Fibroblast of pulmonary artery (primary cell): ENCODE measurements at regions not wholly inside any gene's neighbourhood (a gene's known extent, or its start where the extent isn't known, plus 50 kb on each side); places are given as distances from the start of the nearest gene placed in this dataset.

Source experiments
- DNase-seq: peaks from one replicate; pipeline ENCODE4 v3.0.0-alpha.2; 2010; ENCODE audit warnings: low read depth
- H3K4me3 ChIP-seq: replicated peaks from 2 replicates; pipeline ENCODE4 v1.5.1; 2011; ENCODE audit warnings: low read depth, mild to moderate bottlenecking, control low read depth, low read length, moderate library complexity
- CTCF ChIP-seq: IDR thresholded peaks from 2 replicates; pipeline ENCODE4 v1.5.1; 2011; ENCODE audit warnings: mild to moderate bottlenecking, control low read depth, low read length, inconsistent platforms; ENCODE audit errors: missing control alignments

DNA sequence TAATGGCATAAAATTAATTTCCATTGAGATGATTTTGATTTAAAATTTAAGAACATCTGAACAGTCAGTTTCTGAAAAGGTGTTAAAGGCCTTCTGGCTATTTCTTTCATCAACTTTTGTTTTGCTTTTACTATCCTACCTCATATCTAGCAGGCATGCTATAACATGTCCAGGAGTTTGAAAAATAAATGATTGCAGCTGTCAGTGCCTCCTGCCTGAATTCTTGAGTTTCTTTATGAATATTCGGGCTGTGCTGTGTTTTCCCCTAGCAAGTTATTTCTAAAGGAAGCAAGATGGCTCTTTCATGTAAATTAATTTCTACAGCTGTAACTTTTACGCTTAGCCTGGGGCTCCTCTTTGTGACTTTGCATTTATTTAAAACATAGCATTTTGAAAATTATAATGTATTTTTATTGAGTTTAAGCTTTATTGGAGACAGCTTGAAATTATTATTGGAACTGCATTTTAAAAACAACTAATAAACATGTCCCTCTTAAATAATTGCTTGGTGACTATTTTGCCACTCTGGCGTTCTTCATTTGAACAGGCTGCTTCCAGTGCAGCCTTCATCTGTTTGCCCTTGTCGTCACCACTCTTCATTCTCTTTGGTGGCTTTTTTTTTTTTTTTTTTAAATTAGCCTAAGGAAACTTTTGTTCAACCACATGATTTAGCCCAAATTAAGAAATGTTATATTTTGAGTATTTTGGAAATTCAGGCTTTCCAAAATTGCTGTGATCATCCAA lies 1083.4 kb upstream of the LRRN3 start:
- no peak for DNase-seq
- H3K4me3 ChIP-seq = no peak overlapping the region
- TF ChIP-seq CTCF = no peak

GRCh38 chr7:110010359-110010758 lies 1080.6 kb upstream of the LRRN3 start:
- no peak overlapping the region for H3K4me3 ChIP-seq
- TF ChIP-seq CTCF = no peak
- no peak for DNase-seq

- H3K4me3 ChIP-seq = no peak overlapping the region
- no peak for DNase-seq
- TF ChIP-seq CTCF = no peak
Observed at GRCh38 chr7:110017405-110017804, 1073.5 kb upstream of the LRRN3 start.

GRCh38 chr7:110027385-110027784 lies 1063.5 kb upstream of the LRRN3 start:
- no peak for DNase-seq
- TF ChIP-seq CTCF = no peak

DNA sequence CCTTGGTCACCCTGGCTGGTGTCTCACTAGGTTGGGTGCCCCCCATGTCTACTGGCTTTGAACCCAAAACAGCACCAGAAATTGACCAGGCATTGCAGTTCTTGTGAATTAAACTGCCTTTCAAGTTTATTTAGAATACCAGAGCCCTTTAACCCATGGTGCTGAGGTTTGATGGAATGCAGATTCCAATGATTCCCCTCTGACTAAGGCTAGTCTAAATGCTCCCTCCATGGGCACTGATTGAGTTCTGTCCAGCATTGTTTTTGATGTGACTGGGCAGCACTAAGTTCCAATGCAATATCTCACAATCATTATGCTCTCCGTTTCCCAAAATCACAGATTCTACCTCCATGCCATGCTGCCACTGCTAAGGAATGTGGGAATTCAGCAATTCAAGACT lies 1047.4 kb upstream of the LRRN3 start:
- TF ChIP-seq CTCF = no peak
- DNase-seq = peak; percentile 0
- no peak overlapping the region for H3K4me3 ChIP-seq

More at GRCh38 chr7:110027385-110027784, 1063.5 kb upstream of the LRRN3 start:
- no peak overlapping the region for H3K4me3 ChIP-seq

GRCh38 chr7:110050785-110051184 lies 1040.1 kb upstream of the LRRN3 start:
- no peak for TF ChIP-seq CTCF
- H3K4me3 ChIP-seq = no peak overlapping the region
- DNase-seq = no peak

- DNase-seq = no peak
- H3K4me3 ChIP-seq = no peak overlapping the region
Observed at GRCh38 chr7:110051372-110051771, 1039.6 kb upstream of the LRRN3 start.

More at GRCh38 chr7:110051372-110051771, 1039.6 kb upstream of the LRRN3 start:
- TF ChIP-seq CTCF = no peak
